Stimulated activated naive B cell treated with anti-CD40 and anti-IgM and Interleukin-4, amounts not matched to agents 10 μg/mL and 1 μg/mL and 100 μg/mL, for 72 hours (primary cell): ENCODE measurements at regions not wholly inside any gene's neighbourhood (a gene's known extent, or its start where the extent isn't known, plus 50 kb on each side); places are given as distances from the start of the nearest gene placed in this dataset.
A peak's percentile ranks its signal among the peaks of the same experiment; 100 is the strongest.
"Not testable (repeated sequence)": the region's sequence is repeated elsewhere in the genome, so short reads cannot be mapped to it uniquely, and the experiment has no call there.

ENCODE experiments used
- ATAC-seq, 2 donors: fragments of 150-1000 bp; cut with Tn5 transposase; replicated peaks; 2 replicates each; pipeline ENCODE4 v1.10.0; 2021; ENCODE audit warnings: moderate library complexity in 1 of 2
- DNase-seq: peaks from one replicate; pipeline ENCODE4 v3.0.0; 2021
- H3K27ac Mint-ChIP-seq: one replicate; pipeline ENCODE4 v1.8.0; 2022; ENCODE audit warnings: mild to moderate bottlenecking, mixed read lengths
- H3K27me3 Mint-ChIP-seq, 2 donors: one replicate each; pipeline ENCODE4 v1.8.0; 2022; ENCODE audit warnings: mixed read lengths in 2 of 2
- H3K36me3 Mint-ChIP-seq, 2 donors: one replicate each; pipeline ENCODE4 v1.8.0; 2022; ENCODE audit warnings: mixed read lengths in 2 of 2, mild to moderate bottlenecking in 1 of 2
- H3K4me1 Mint-ChIP-seq, 2 donors: one replicate each; pipeline ENCODE4 v1.8.0; 2022; ENCODE audit warnings: mixed read lengths in 2 of 2, mild to moderate bottlenecking in 1 of 2
- H3K4me3 Mint-ChIP-seq, 2 donors: one replicate each; pipeline ENCODE4 v1.8.0; 2022; ENCODE audit warnings: mild to moderate bottlenecking in 2 of 2, mixed read lengths in 2 of 2, moderate library complexity in 1 of 2
- H3K9me3 Mint-ChIP-seq, 2 donors: one replicate each; pipeline ENCODE4 v1.8.0; 2022; ENCODE audit warnings: mixed read lengths in 2 of 2, mild to moderate bottlenecking in 1 of 2

- H3K36me3 Mint-ChIP-seq = no peaks in the 10 kb centered on the region
- no peak overlapping the region for H3K27ac Mint-ChIP-seq
- H3K9me3 Mint-ChIP-seq = no peaks in the 10 kb centered on the region
- no peak overlapping the region for H3K4me3 Mint-ChIP-seq
- H3K27me3 Mint-ChIP-seq = no peaks in the 10 kb centered on the region
- DNase-seq (no peak), ATAC-seq (no peak)
- H3K4me1 Mint-ChIP-seq = peaks cover 5 to 11% of the 10 kb centered on the region in 2 donors
These were observed 76.4 kb downstream of the PHAX start for GRCh38 chr5:126677121-126677520.

- Mint-ChIP-seq H3K36me3 (no peaks in the 10 kb centered on the region), H3K27ac (no peak overlapping the region), H3K27me3 (peaks cover 0 to 7% of the 10 kb centered on the region in 2 donors), H3K9me3 (no peaks in the 10 kb centered on the region), H3K4me3 (no peak overlapping the region), H3K4me1 (peaks cover 12 to 18% of the 10 kb centered on the region in 2 donors)
- ATAC-seq (peak; percentile 35 to 37), DNase-seq (no peak)
These were observed 79.6 kb downstream of the PHAX start for GRCh38 chr5:126680191-126680817.

GRCh38 chr5:126681314-126681713 lies 80.6 kb downstream of the PHAX start:
- H3K4me3 Mint-ChIP-seq, H3K27me3 Mint-ChIP-seq, H3K9me3 Mint-ChIP-seq, DNase-seq, H3K27ac Mint-ChIP-seq, ATAC-seq, H3K36me3 Mint-ChIP-seq: not testable (repeated sequence)
- peaks cover 13 to 21% of the 10 kb centered on the region in 2 donors for H3K4me1 Mint-ChIP-seq

GRCh38 chr5:126681970-126682369 lies 81.2 kb downstream of the PHAX start:
- H3K27me3 Mint-ChIP-seq = peaks cover 0 to 7% of the 10 kb centered on the region in 2 donors
- no peak overlapping the region for H3K27ac Mint-ChIP-seq
- H3K4me1 Mint-ChIP-seq = peaks cover 20 to 26% of the 10 kb centered on the region in 2 donors
- no peak overlapping the region for H3K4me3 Mint-ChIP-seq
- no peak for ATAC-seq
- DNase-seq = no peak
- H3K9me3 Mint-ChIP-seq = no peaks in the 10 kb centered on the region
- no peaks in the 10 kb centered on the region for H3K36me3 Mint-ChIP-seq

- DNase-seq = no peak
- Mint-ChIP-seq H3K36me3 (no peaks in the 10 kb centered on the region), H3K4me1 (peaks cover 20 to 26% of the 10 kb centered on the region in 2 donors), H3K27me3 (peaks cover 0 to 7% of the 10 kb centered on the region in 2 donors), H3K27ac (no peak overlapping the region), H3K4me3 (no peak overlapping the region), H3K9me3 (no peaks in the 10 kb centered on the region)
- no peak for ATAC-seq
These were observed 82.1 kb downstream of the PHAX start for GRCh38 chr5:126682856-126683255.

- Mint-ChIP-seq H3K27ac (no peak overlapping the region), H3K9me3 (no peaks in the 10 kb centered on the region), H3K4me3 (no peak overlapping the region), H3K36me3 (no peaks in the 10 kb centered on the region), H3K4me1 (peaks cover 20 to 26% of the 10 kb centered on the region in 2 donors), H3K27me3 (peaks cover 0 to 7% of the 10 kb centered on the region in 2 donors)
- ATAC-seq = no peak
- DNase-seq = no peak
These were observed 83.2 kb downstream of the PHAX start for GRCh38 chr5:126683912-126684311.

GRCh38 chr5:126684656-126685442 lies 84.1 kb downstream of the PHAX start:
- peak; percentile 61 to 63 for ATAC-seq
- peak overlapping the region; percentile 76 for H3K27ac Mint-ChIP-seq

GRCh38 chr5:126686451-126687126 lies 85.8 kb downstream of the PHAX start:
- DNase-seq = peak; percentile 20
- H3K9me3 Mint-ChIP-seq = no peaks in the 10 kb centered on the region
- no peaks in the 10 kb centered on the region for H3K36me3 Mint-ChIP-seq
- ATAC-seq = peak; percentile 62 to 77
- peaks cover 0 to 7% of the 10 kb centered on the region in 2 donors for H3K27me3 Mint-ChIP-seq
- no peak overlapping the region for H3K4me3 Mint-ChIP-seq
- peaks cover 18 to 20% of the 10 kb centered on the region in 2 donors for H3K4me1 Mint-ChIP-seq
- no peak overlapping the region for H3K27ac Mint-ChIP-seq

More at GRCh38 chr5:126684656-126685442, 84.1 kb downstream of the PHAX start:
- H3K4me3 Mint-ChIP-seq = peak overlapping the region; percentile 24 to 40
- not testable (repeated sequence) for H3K9me3 Mint-ChIP-seq, H3K36me3 Mint-ChIP-seq, DNase-seq, H3K27me3 Mint-ChIP-seq
- peaks cover 20 to 26% of the 10 kb centered on the region in 2 donors for H3K4me1 Mint-ChIP-seq

- Mint-ChIP-seq H3K4me1 (peaks cover 0 to 6% of the 10 kb centered on the region in 2 donors), H3K27me3 (no peaks in the 10 kb centered on the region), H3K27ac (no peak overlapping the region)
These were observed 84.0 kb upstream of the LMNB1 start for GRCh38 chr5:126692971-126693370.

GRCh38 chr5:126693806-126694205 lies 83.1 kb upstream of the LMNB1 start:
- Mint-ChIP-seq H3K4me3 (no peak overlapping the region), H3K9me3 (no peaks in the 10 kb centered on the region), H3K27me3 (no peaks in the 10 kb centered on the region), H3K27ac (no peak overlapping the region), H3K4me1 (peaks cover 0 to 6% of the 10 kb centered on the region in 2 donors), H3K36me3 (no peaks in the 10 kb centered on the region)
- no peak for DNase-seq
- no peak for ATAC-seq

More at GRCh38 chr5:126692971-126693370, 84.0 kb upstream of the LMNB1 start:
- ATAC-seq (no peak), DNase-seq (no peak)
- Mint-ChIP-seq H3K9me3 (no peaks in the 10 kb centered on the region), H3K4me3 (no peak overlapping the region), H3K36me3 (no peaks in the 10 kb centered on the region)

- ATAC-seq = no peak
These were observed 82.5 kb upstream of the LMNB1 start for GRCh38 chr5:126694403-126694802.

GRCh38 chr5:126695091-126695490 lies 81.8 kb upstream of the LMNB1 start:
- H3K27me3 Mint-ChIP-seq = no peaks in the 10 kb centered on the region
- DNase-seq = no peak
- no peak for ATAC-seq
- H3K4me1 Mint-ChIP-seq = peaks cover 0 to 6% of the 10 kb centered on the region in 2 donors
- H3K27ac Mint-ChIP-seq = no peak overlapping the region
- no peak overlapping the region for H3K4me3 Mint-ChIP-seq
- no peaks in the 10 kb centered on the region for H3K9me3 Mint-ChIP-seq
- H3K36me3 Mint-ChIP-seq = no peaks in the 10 kb centered on the region

More at GRCh38 chr5:126694403-126694802, 82.5 kb upstream of the LMNB1 start:
- Mint-ChIP-seq H3K4me1 (peaks cover 0 to 6% of the 10 kb centered on the region in 2 donors), H3K36me3 (no peaks in the 10 kb centered on the region), H3K27ac (no peak overlapping the region), H3K9me3 (no peaks in the 10 kb centered on the region), H3K4me3 (no peak overlapping the region), H3K27me3 (no peaks in the 10 kb centered on the region)
- no peak for DNase-seq

- no peaks in the 10 kb centered on the region for H3K4me1 Mint-ChIP-seq
- H3K36me3 Mint-ChIP-seq = no peaks in the 10 kb centered on the region
- no peak overlapping the region for H3K4me3 Mint-ChIP-seq
- ATAC-seq = no peak
- no peak for DNase-seq
- no peak overlapping the region for H3K27ac Mint-ChIP-seq
- no peaks in the 10 kb centered on the region for H3K9me3 Mint-ChIP-seq
- no peaks in the 10 kb centered on the region for H3K27me3 Mint-ChIP-seq
These were observed 69.9 kb upstream of the LMNB1 start for GRCh38 chr5:126707080-126707479.

- peaks cover 4 to 9% of the 10 kb centered on the region in 2 donors for H3K4me1 Mint-ChIP-seq
- ATAC-seq (no peak), DNase-seq (no peak)
- peaks cover 0 to 3% of the 10 kb centered on the region in 2 donors for H3K9me3 Mint-ChIP-seq
- H3K4me3 Mint-ChIP-seq = no peak overlapping the region
- peaks cover 0 to 3% of the 10 kb centered on the region in 2 donors for H3K36me3 Mint-ChIP-seq
- no peak overlapping the region for H3K27ac Mint-ChIP-seq
- H3K27me3 Mint-ChIP-seq = no peaks in the 10 kb centered on the region
These were observed 61.2 kb upstream of the LMNB1 start for GRCh38 chr5:126715765-126716164.
